GM19397 (cell line): ENCODE measurements at regions not wholly inside any gene's neighbourhood (a gene's known extent, or its start where the extent isn't known, plus 50 kb on each side); places are given as distances from the start of the nearest gene placed in this dataset.
A peak's percentile ranks its signal among the peaks of the same experiment; 100 is the strongest.
"Not testable (repeated sequence)": the region's sequence is repeated elsewhere in the genome, so short reads cannot be mapped to it uniquely, and the experiment has no call there.

ENCODE experiments used
- ATAC-seq: cut with Tn5 transposase; IDR thresholded peaks from one replicate; pipeline ENCODE4 v1.9.1; 2021; ENCODE audit warnings: mild to moderate bottlenecking, moderate library complexity; ENCODE audit not compliant: unreplicated experiment

- no peak for ATAC-seq
These were observed 313.4 kb downstream of the GJA1 start for GRCh38 chr6:121748850-121749249.

- ATAC-seq, result no peak
These were observed 320.0 kb downstream of the GJA1 start for GRCh38 chr6:121755485-121755884.

GRCh38 chr6:121756666-121757065, 321.2 kb downstream of the GJA1 start:
- no peak for ATAC-seq

- ATAC-seq, result peak; percentile 50
These were observed 323.9 kb downstream of the GJA1 start for GRCh38 chr6:121759370-121759769.

GRCh38 chr6:121760191-121760590, 324.7 kb downstream of the GJA1 start:
- no peak for ATAC-seq

GRCh38 chr6:121760745-121761144, 325.3 kb downstream of the GJA1 start:
- no peak for ATAC-seq

GRCh38 chr6:121764493-121764892, 329.0 kb downstream of the GJA1 start:
- ATAC-seq, result peak; percentile 95

- ATAC-seq, result no peak
These were observed 329.6 kb downstream of the GJA1 start for GRCh38 chr6:121765060-121765459.

- no peak for ATAC-seq
These were observed 331.8 kb downstream of the GJA1 start for GRCh38 chr6:121767211-121767610.

- ATAC-seq, result peak; percentile 55
These were observed 335.5 kb downstream of the GJA1 start for GRCh38 chr6:121770943-121771342.

- peak; percentile 77 for ATAC-seq
These were observed 336.7 kb downstream of the GJA1 start for GRCh38 chr6:121771937-121772720.

- no peak for ATAC-seq
These were observed 340.6 kb downstream of the GJA1 start for GRCh38 chr6:121776054-121776453.

- no peak for ATAC-seq
These were observed 345.2 kb downstream of the GJA1 start for GRCh38 chr6:121780325-121781321.

GRCh38 chr6:121791396-121792315, 356.2 kb downstream of the GJA1 start:
- no peak for ATAC-seq

GRCh38 chr6:121794630-121795029, 359.2 kb downstream of the GJA1 start:
- ATAC-seq, result no peak

- not testable (repeated sequence) for ATAC-seq
These were observed 362.2 kb downstream of the GJA1 start for GRCh38 chr6:121797598-121797997.

- ATAC-seq, result not testable (repeated sequence)
These were observed 362.7 kb downstream of the GJA1 start for GRCh38 chr6:121798126-121798525.

- ATAC-seq, result no peak
These were observed 364.1 kb downstream of the GJA1 start for GRCh38 chr6:121799574-121799973.

GRCh38 chr6:121800047-121800446, 364.6 kb downstream of the GJA1 start:
- no peak for ATAC-seq

- ATAC-seq, result no peak
These were observed 370.7 kb downstream of the GJA1 start for GRCh38 chr6:121806116-121806515.

- no peak for ATAC-seq
These were observed 373.8 kb downstream of the GJA1 start for GRCh38 chr6:121809211-121809610.
